ENCODE measurements at regions not wholly inside any gene's neighbourhood (a gene's known extent, or its start where the extent isn't known, plus 50 kb on each side); places are given as distances from the start of the nearest gene placed in this dataset.

DNA sequence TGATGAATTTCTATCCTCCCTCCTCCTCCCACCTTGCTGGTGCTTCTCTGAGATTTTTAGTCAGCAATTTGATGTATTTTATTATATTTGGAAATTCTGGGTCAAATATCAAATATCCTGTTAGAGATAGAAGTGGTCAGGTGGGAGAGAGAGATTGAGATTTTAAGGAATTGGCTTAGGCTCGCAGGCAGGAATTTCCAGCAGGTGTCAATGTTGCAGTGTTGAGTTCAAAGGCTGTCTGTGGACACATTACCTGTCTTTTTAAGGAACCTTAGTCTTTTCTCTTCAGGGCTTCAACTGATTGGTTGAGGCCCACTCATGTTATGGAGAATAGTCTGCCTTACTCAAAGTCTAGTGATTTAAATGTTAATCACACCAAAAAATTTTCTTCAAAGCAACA, 457.3 kb downstream of the FLRT2 start:
- TF ChIP-seq, protein P1, sequence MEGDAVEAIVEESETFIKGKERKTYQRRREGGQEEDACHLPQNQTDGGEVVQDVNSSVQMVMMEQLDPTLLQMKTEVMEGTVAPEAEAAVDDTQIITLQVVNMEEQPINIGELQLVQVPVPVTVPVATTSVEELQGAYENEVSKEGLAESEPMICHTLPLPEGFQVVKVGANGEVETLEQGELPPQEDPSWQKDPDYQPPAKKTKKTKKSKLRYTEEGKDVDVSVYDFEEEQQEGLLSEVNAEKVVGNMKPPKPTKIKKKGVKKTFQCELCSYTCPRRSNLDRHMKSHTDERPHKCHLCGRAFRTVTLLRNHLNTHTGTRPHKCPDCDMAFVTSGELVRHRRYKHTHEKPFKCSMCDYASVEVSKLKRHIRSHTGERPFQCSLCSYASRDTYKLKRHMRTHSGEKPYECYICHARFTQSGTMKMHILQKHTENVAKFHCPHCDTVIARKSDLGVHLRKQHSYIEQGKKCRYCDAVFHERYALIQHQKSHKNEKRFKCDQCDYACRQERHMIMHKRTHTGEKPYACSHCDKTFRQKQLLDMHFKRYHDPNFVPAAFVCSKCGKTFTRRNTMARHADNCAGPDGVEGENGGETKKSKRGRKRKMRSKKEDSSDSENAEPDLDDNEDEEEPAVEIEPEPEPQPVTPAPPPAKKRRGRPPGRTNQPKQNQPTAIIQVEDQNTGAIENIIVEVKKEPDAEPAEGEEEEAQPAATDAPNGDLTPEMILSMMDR (IDR thresholded peaks at IDR 0.05; ENCODE audit: insufficient read depth, low read depth, low read length) = no peak
- TF ChIP-seq EZH2 (IDR thresholded peaks at IDR 0.05; ENCODE audit: insufficient read depth, low read length) = no peak
